Colonic mucosa (tissue), 4 donors: ENCODE measurements at regions not wholly inside any gene's neighbourhood (a gene's known extent, or its start where the extent isn't known, plus 50 kb on each side); places are given as distances from the start of the nearest gene placed in this dataset.
"Not testable (repeated sequence)": the region's sequence is repeated elsewhere in the genome, so short reads cannot be mapped to it uniquely, and the experiment has no call there.

Source experiments
- DNase-seq: peaks from one replicate; pipeline ENCODE4 v3.0.0-alpha.2; 2020
- H3K27ac ChIP-seq: fragments of 200-600 bp; one replicate; pipeline ENCODE4 v1.8.0; 2021
- H3K27me3 ChIP-seq: fragments of 200-600 bp; one replicate; pipeline ENCODE4 v1.8.0; 2021
- H3K36me3 ChIP-seq: fragments of 200-600 bp; one replicate; pipeline ENCODE4 v1.8.0; 2021
- H3K4me1 ChIP-seq: fragments of 200-600 bp; one replicate; pipeline ENCODE4 v1.8.0; 2021; ENCODE audit warnings: mild to moderate bottlenecking
- H3K4me3 ChIP-seq: fragments of 200-600 bp; one replicate; pipeline ENCODE4 v1.8.0; 2021
- H3K9ac ChIP-seq, 2 donors: one replicate each; pipeline ENCODE4 v1.7.0; 2013; ENCODE audit warnings: control low read depth in 2 of 2, low read depth in 2 of 2, low read length in 2 of 2
- H3K9me3 ChIP-seq: fragments of 200-600 bp; one replicate; pipeline ENCODE4 v1.8.0; 2021
- CTCF ChIP-seq: fragments of 200-600 bp; IDR thresholded peaks from one replicate; pipeline ENCODE4 v1.8.0; 2022; ENCODE audit warnings: antibody characterized with exemption, mild to moderate bottlenecking
- intact Hi-C: fragments of 100-400 bp; cut with DNase I; formaldehyde crosslinking; loops from one replicate; pipeline ENCODE4 v1.14.1; 2022
- donor health status: healthy.
- donor health status: DM: no; HTN: no; CAD: no.
- donor health status: DM: no; HTN: no; CAD: no.

- H3K4me1 ChIP-seq, H3K36me3 ChIP-seq, H3K27ac ChIP-seq, H3K4me3 ChIP-seq, H3K27me3 ChIP-seq, H3K9ac ChIP-seq, intact Hi-C loops, DNase-seq, H3K9me3 ChIP-seq: not testable (repeated sequence)
Observed at GRCh38 chr21:28003627-28004026, 989.0 kb downstream of the LTN1 start.

GRCh38 chr21:27996906-27997305, 995.8 kb downstream of the LTN1 start:
- H3K36me3 ChIP-seq, H3K4me3 ChIP-seq, H3K9me3 ChIP-seq, H3K27ac ChIP-seq, H3K27me3 ChIP-seq, H3K4me1 ChIP-seq, H3K9ac ChIP-seq, intact Hi-C loops, DNase-seq: not testable (repeated sequence)

GRCh38 chr21:27984663-27985325, 1007.9 kb downstream of the LTN1 start:
- H3K4me1 ChIP-seq, H3K27me3 ChIP-seq, DNase-seq, intact Hi-C loops, H3K9ac ChIP-seq, H3K9me3 ChIP-seq, H3K4me3 ChIP-seq, H3K27ac ChIP-seq, H3K36me3 ChIP-seq: not testable (repeated sequence)

GRCh38 chr21:27979446-27979845, 1012.6 kb upstream of the ADAMTS5 start:
- intact Hi-C loops, H3K4me3 ChIP-seq, H3K36me3 ChIP-seq, H3K27ac ChIP-seq, H3K9me3 ChIP-seq, H3K27me3 ChIP-seq, DNase-seq, H3K9ac ChIP-seq, H3K4me1 ChIP-seq: not testable (repeated sequence)

- Histone ChIP-seq H3K4me3 (no peak overlapping the region), H3K9me3 (no peaks in the 10 kb centered on the region), H3K36me3 (no peaks in the 10 kb centered on the region), H3K27me3 (no peaks in the 10 kb centered on the region), H3K9ac (no peak overlapping the region), H3K27ac (no peak overlapping the region), H3K4me1 (no peaks in the 10 kb centered on the region)
- intact Hi-C loops, result no loop called here
- no peak for DNase-seq
- no peak for TF ChIP-seq CTCF
Observed at GRCh38 chr21:27975514-27975913, 1008.6 kb upstream of the ADAMTS5 start.

- H3K4me1 ChIP-seq, DNase-seq, H3K9me3 ChIP-seq, intact Hi-C loops, H3K36me3 ChIP-seq, H3K27me3 ChIP-seq, H3K9ac ChIP-seq, H3K4me3 ChIP-seq, H3K27ac ChIP-seq: not testable (repeated sequence)
Observed at GRCh38 chr21:27974152-27974551, 1007.3 kb upstream of the ADAMTS5 start.

GRCh38 chr21:27968240-27968639, 1001.4 kb upstream of the ADAMTS5 start:
- H3K9me3 ChIP-seq, H3K4me3 ChIP-seq, H3K9ac ChIP-seq, H3K4me1 ChIP-seq, H3K27ac ChIP-seq, H3K27me3 ChIP-seq, H3K36me3 ChIP-seq, intact Hi-C loops, DNase-seq: not testable (repeated sequence)

- Histone ChIP-seq H3K27me3 (no peaks in the 10 kb centered on the region), H3K9ac (no peak overlapping the region), H3K27ac (no peak overlapping the region), H3K4me1 (no peaks in the 10 kb centered on the region), H3K9me3 (no peaks in the 10 kb centered on the region), H3K4me3 (no peak overlapping the region), H3K36me3 (no peaks in the 10 kb centered on the region)
- DNase-seq, result no peak
- no peak for TF ChIP-seq CTCF
- intact Hi-C loops, result no loop called here
Observed at GRCh38 chr21:27954543-27955165, 987.8 kb upstream of the ADAMTS5 start.
